Tibial nerve (tissue), 4 donors: ENCODE measurements at regions not wholly inside any gene's neighbourhood (a gene's known extent, or its start where the extent isn't known, plus 50 kb on each side); places are given as distances from the start of the nearest gene placed in this dataset.

Experiments
- DNase-seq, 2 donors: peaks; one replicate each; pipeline ENCODE4 v3.0.0-alpha.2; 2019; ENCODE audit warnings: low spot score in 2 of 2
- H3K27ac ChIP-seq, 4 donors: fragments of 200-600 bp; sonication (generic) in 3 of 4; one replicate each; pipeline ENCODE4 v1.5.1; 2017 to 2019; ENCODE audit warnings: mild to moderate bottlenecking in 1 of 4
- H3K27me3 ChIP-seq, 2 donors: fragments of 200-600 bp; sonication (generic) in 1 of 2; one replicate each; pipeline versions ENCODE4 v1.5.1 to v1.6.0; 2017 to 2019
- H3K36me3 ChIP-seq, 3 donors: fragments of 200-600 bp; sonication (generic); one replicate each; pipeline ENCODE4 v1.5.1; 2018 to 2019
- H3K4me1 ChIP-seq, 4 donors: fragments of 200-600 bp; sonication (generic) in 3 of 4; one replicate each; pipeline ENCODE4 v1.5.1; 2017 to 2019
- H3K4me3 ChIP-seq, 4 donors: fragments of 200-600 bp; sonication (generic) in 3 of 4; one replicate each; pipeline ENCODE4 v1.5.1; 2017 to 2019; ENCODE audit warnings: mild to moderate bottlenecking in 1 of 4, moderate library complexity in 1 of 4
- H3K9me3 ChIP-seq, 4 donors: fragments of 200-600 bp; sonication (generic) in 3 of 4; one replicate each; pipeline ENCODE4 v1.5.1; 2017 to 2019
- EP300 ChIP-seq, 2 donors: sonication (generic); formaldehyde crosslinking; IDR thresholded peaks; one replicate each; pipeline ENCODE4 v1.6.1; 2017; ENCODE audit warnings: antibody characterized with exemption in 2 of 2, mild to moderate bottlenecking in 1 of 2
- POLR2A ChIP-seq, 2 donors: fragments of 450-650 bp; IDR thresholded peaks; one replicate each; pipeline ENCODE4 v1.6.1; 2017; ENCODE audit warnings: antibody characterized with exemption in 2 of 2, mild to moderate bottlenecking in 2 of 2, moderate library complexity in 2 of 2
- WGBS, 2 donors: methylation state at CpG; one replicate each; pipeline ENCODE4 v1.1.5; 2018; 5-methylcytosine and 5-hydroxymethylcytosine counted together
- TF ChIP-seq, protein P1 (sequence below), 5 experiments: fragments of 200-600 bp in 3 of 5; fragments of 450-650 bp in 2 of 5; sonication (generic) in 3 of 5; IDR thresholded peaks; one replicate each; pipeline ENCODE4 v1.5.1; 2016 to 2019; ENCODE audit warnings: antibody characterized with exemption in 5 of 5, mild to moderate bottlenecking in 3 of 5, moderate library complexity in 2 of 5

DNA sequence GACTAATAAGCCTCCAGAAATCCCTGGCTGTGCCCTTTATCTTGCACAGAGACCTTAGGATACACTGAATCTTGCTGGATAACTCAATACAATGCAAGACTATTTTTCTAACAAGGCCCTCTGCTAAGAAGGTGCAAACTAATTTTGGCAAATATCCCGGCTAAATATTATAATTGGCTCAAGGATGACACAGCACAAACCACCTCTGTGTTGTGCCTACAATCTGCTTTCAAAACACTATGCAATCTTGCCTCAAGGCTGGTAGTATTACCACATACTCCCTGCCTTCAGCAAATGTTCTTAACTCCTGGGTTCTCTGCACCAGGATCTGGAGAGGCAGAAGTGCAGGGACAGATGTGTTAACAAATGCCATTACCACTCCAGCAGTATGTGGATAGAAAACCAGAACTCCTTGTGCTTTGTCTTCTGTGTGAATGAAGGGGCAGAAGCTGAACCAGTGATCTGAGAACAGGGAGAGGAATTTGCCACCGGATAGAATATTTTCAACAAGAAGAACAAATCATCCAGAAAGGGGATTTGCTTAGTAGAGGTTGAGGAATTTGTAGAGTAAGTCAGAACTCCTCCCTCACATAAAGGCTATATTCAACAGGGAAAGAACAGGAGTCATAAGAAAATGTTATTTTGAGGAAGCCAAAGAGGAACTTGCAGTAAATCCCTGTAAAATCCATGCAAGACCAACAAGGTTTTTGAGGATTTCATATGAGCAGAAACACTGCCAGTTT, 74.1 kb upstream of the SLC4A11 start:
- Histone ChIP-seq H3K36me3 (peaks cover 0 to 81% (median 0%) of the 10 kb centered on the region in 3 donors), H3K27ac (peak overlapping the region in 3 of 4 donors; percentile 23 to 78 (median 56)), H3K4me3 (no peak overlapping the region), H3K9me3 (no peaks in the 10 kb centered on the region), H3K27me3 (no peaks in the 10 kb centered on the region), H3K4me1 (peaks cover 0 to 39% (median 11%) of the 10 kb centered on the region in 4 donors)
- DNase-seq = peak in 1 of 2 donors; percentile 24
- TF ChIP-seq EP300 (IDR thresholded peaks at IDR 0.05) = peak in 1 of 2 donors; percentile 69
- TF ChIP-seq, protein P1, sequence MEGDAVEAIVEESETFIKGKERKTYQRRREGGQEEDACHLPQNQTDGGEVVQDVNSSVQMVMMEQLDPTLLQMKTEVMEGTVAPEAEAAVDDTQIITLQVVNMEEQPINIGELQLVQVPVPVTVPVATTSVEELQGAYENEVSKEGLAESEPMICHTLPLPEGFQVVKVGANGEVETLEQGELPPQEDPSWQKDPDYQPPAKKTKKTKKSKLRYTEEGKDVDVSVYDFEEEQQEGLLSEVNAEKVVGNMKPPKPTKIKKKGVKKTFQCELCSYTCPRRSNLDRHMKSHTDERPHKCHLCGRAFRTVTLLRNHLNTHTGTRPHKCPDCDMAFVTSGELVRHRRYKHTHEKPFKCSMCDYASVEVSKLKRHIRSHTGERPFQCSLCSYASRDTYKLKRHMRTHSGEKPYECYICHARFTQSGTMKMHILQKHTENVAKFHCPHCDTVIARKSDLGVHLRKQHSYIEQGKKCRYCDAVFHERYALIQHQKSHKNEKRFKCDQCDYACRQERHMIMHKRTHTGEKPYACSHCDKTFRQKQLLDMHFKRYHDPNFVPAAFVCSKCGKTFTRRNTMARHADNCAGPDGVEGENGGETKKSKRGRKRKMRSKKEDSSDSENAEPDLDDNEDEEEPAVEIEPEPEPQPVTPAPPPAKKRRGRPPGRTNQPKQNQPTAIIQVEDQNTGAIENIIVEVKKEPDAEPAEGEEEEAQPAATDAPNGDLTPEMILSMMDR (IDR thresholded peaks at IDR 0.05) = no peak
- 6 to 18% methylated on average over 2 of the region's 2 CpGs for WGBS, 2 donors

DNA sequence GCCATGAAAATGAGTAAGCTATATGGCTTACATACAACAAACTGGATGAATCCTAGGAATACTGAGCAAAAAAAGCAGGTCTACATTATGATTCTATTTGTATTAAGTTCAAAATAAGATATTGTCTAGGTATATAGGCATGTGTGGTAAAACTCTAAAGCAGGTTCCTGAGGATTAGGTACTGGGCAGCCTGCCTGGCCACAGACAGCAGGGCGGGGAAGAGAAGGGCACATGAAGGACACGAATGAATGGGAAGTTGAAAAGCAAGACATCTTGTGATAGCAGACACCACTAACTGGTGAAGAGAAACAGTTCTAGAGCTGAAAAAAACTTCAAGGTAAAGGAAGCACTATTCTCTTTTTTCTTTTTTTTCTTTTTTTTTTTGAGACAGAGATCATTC, 72.6 kb upstream of the SLC4A11 start:
- 78 to 82% methylated on average over 2 of the region's 2 CpGs for WGBS, 2 donors
- DNase-seq = no peak
- TF ChIP-seq, protein P1 (IDR thresholded peaks at IDR 0.05) = no peak
- TF ChIP-seq POLR2A (IDR thresholded peaks at IDR 0.05) (no peak), EP300 (IDR thresholded peaks at IDR 0.05) (no peak)

DNA sequence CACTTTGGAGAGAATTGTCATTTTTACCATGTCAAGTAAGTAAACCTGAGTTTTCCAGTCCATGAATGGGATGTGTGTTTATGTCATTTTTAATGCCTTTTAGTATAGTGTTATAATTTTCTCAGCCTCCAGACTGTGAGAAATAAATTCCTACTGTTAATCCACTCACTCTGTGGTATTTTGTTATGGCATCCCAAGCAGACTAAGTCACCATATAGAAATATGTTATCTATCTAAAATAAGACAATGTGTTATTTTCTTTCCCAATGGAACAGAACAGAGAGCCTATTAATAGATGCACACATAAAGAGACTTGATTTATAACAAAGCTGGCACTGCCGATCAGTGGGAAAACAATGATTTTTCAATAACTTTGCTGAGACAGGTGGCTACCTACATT, 70.2 kb upstream of the SLC4A11 start:
- peaks cover 0 to 85% (median 2%) of the 10 kb centered on the region in 3 donors for H3K36me3 ChIP-seq
- DNase-seq = no peak
- H3K4me3 ChIP-seq = no peak overlapping the region
- peaks cover 0 to 19% (median 4%) of the 10 kb centered on the region in 4 donors for H3K4me1 ChIP-seq
- H3K27ac ChIP-seq = no peak overlapping the region
- TF ChIP-seq POLR2A (IDR thresholded peaks at IDR 0.05) (no peak), EP300 (IDR thresholded peaks at IDR 0.05) (no peak)
- TF ChIP-seq, protein P1 (IDR thresholded peaks at IDR 0.05) = no peak
- WGBS, 2 donors = 50 to 62% methylated on average over 1 of the region's 1 CpG
- H3K9me3 ChIP-seq = no peaks in the 10 kb centered on the region
- no peaks in the 10 kb centered on the region for H3K27me3 ChIP-seq

More for the DNA sequence above, 72.6 kb upstream of the SLC4A11 start:
- no peaks in the 10 kb centered on the region for H3K27me3 ChIP-seq
- H3K4me1 ChIP-seq = peaks cover 0 to 39% (median 11%) of the 10 kb centered on the region in 4 donors
- no peak overlapping the region for H3K27ac ChIP-seq
- no peaks in the 10 kb centered on the region for H3K9me3 ChIP-seq
- peaks cover 0 to 82% (median 0%) of the 10 kb centered on the region in 3 donors for H3K36me3 ChIP-seq
- no peak overlapping the region for H3K4me3 ChIP-seq

DNA sequence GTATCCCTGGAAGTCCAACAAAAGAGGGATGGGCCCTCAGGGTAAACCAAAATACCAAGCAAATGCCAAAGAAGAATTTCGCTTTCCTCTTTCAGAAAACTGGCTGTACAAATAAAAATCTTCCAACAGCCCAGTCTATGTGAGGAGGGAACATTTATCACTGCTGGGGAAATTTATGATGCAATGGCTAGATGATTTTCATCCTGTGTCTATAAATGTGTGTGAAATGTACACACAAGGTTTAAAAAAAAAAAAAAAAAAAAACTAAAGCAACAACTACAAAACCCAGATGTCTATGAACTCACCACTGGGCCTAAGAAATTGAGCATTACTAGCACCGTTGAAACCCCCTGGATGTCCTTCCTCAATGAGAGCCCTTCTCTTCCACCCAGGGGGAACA, 68.7 kb upstream of the SLC4A11 start:
- 86 to 94% methylated on average over 2 of the region's 2 CpGs for WGBS, 2 donors
- Histone ChIP-seq H3K4me3 (no peak overlapping the region), H3K9me3 (no peaks in the 10 kb centered on the region), H3K4me1 (peaks cover 0 to 4% (median 0%) of the 10 kb centered on the region in 4 donors), H3K36me3 (peaks cover 0 to 86% (median 7%) of the 10 kb centered on the region in 3 donors), H3K27ac (peak overlapping the region in 2 of 4 donors; percentile 50 to 59), H3K27me3 (no peaks in the 10 kb centered on the region)
- TF ChIP-seq POLR2A (IDR thresholded peaks at IDR 0.05) (no peak), EP300 (IDR thresholded peaks at IDR 0.05) (no peak)
- TF ChIP-seq, protein P1 (IDR thresholded peaks at IDR 0.05) = no peak
- no peak for DNase-seq

DNA sequence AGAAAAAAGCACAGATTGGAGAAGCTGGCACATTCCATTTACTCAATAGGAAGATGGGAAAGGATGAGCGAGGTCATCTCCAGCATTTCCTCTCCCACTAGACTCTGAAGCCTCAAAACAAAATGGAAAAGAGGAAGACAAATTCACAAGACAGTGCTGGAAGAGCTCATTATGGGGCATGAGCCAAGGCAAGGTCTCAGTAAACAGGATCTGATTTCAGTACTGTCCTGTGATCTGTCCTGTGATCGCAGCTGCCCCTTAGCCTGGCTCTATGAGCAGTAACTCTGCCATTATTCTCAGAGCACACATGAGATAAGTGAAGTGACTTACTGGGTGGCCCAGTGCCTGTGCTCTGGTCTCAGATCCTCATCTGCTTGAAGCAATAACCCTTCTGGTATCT, 68.1 kb upstream of the SLC4A11 start:
- 80 to 88% methylated on average over 2 of the region's 2 CpGs for WGBS, 2 donors
- peak in 1 of 2 donors; percentile 50 for DNase-seq

More for the DNA sequence above, 68.1 kb upstream of the SLC4A11 start:
- Histone ChIP-seq H3K4me3 (no peak overlapping the region), H3K9me3 (no peaks in the 10 kb centered on the region), H3K4me1 (no peaks in the 10 kb centered on the region), H3K36me3 (peaks cover 0 to 86% (median 7%) of the 10 kb centered on the region in 3 donors), H3K27me3 (no peaks in the 10 kb centered on the region), H3K27ac (peak overlapping the region in 1 of 4 donors; percentile 50)
- peak in 1 of 2 donors; percentile 71 for TF ChIP-seq EP300 (IDR thresholded peaks at IDR 0.05)
- TF ChIP-seq, protein P1 (IDR thresholded peaks at IDR 0.05) = no peak
